HCT116 (cell line): ENCODE measurements at regions not wholly inside any gene's neighbourhood (a gene's known extent, or its start where the extent isn't known, plus 50 kb on each side); places are given as distances from the start of the nearest gene placed in this dataset.

Experiments
- ATAC-seq: fragments of 200-7000 bp; cut with Tn5 transposase; 2 replicates; pipeline ENCODE4 v1.9.1; 2020; ENCODE audit warnings: mild to moderate bottlenecking, moderate library complexity
- BruUV-seq: library from RNA; stranded (reverse); fragments of 400-500 nt; replicated peaks from 2 replicates; lab custom pipeline; 2021; lab: Mats Ljungman, UMichigan
- CTCF ChIA-PET: fragments of 300-600 bp; sonication (Branson Sonifier 250); formaldehyde crosslinking; loops from one replicate; lab custom pipeline; 2021; ENCODE audit warnings: antibody characterized with exemption; lab: Charles Lee
- POLR2A ChIA-PET: fragments of 300-600, 350-600 bp; sonication (Branson Sonifier 250); formaldehyde crosslinking; loops from one replicate; lab custom pipeline; 2021; ENCODE audit warnings: antibody characterized with exemption; lab: Charles Lee
- RAD21 ChIA-PET, 2 experiments: fragments of 300-600 bp; sonication (Branson Sonifier 250); formaldehyde crosslinking; loops; one replicate each; lab custom pipeline; 2023; ENCODE audit warnings: low total read pairs in 2 of 2; ENCODE audit not compliant: uncharacterized antibody in 2 of 2, unreplicated experiment in 2 of 2, low non-redundant PET in 1 of 2; lab: Charles Lee
- DNase-seq: peaks from one replicate; pipeline ENCODE4 v3.0.0-alpha.2; 2010; ENCODE audit warnings: low read depth, low spot score
- H2AFZ ChIP-seq: fragments of 200-600 bp; shearing (Covaris generic), sonication (generic); 2 replicates; pipeline ENCODE4 v1.6.1; 2017; ENCODE audit warnings: low read depth, mixed run types, mixed read lengths, antibody characterized with exemption, low read length; ENCODE audit not compliant: poor library complexity, severe bottlenecking
- H3K27ac ChIP-seq: 2 replicates; pipeline ENCODE4 v1.5.1; 2012; ENCODE audit warnings: low read depth, low read length
- H3K27me3 ChIP-seq: fragments of 200-600 bp; sonication (generic); 2 replicates; pipeline ENCODE4 v1.6.1; 2016; ENCODE audit warnings: mixed run types, low read length, mixed read lengths; ENCODE audit not compliant: insufficient read depth
- H3K36me3 ChIP-seq, 2 experiments: fragments of 200-500 bp in 1 of 2; fragments of 200-600 bp in 1 of 2; sonication (Bioruptor generic) in 1 of 2; sonication (generic) in 1 of 2; 2 replicates each; pipeline versions ENCODE4 v1.5.1 to v1.6.1; 2014 to 2016; ENCODE audit warnings: low read length in 2 of 2, inconsistent platforms in 1 of 2, mixed read lengths in 1 of 2, mixed run types in 1 of 2; ENCODE audit not compliant: insufficient read depth in 2 of 2, control insufficient read depth in 1 of 2
- H3K4me1 ChIP-seq, 2 experiments: fragments of 200-600 bp in 1 of 2; sonication (generic) in 1 of 2; 2 replicates each; pipeline versions ENCODE4 v1.5.1 to v1.6.1; 2012 to 2017; ENCODE audit warnings: low read length in 2 of 2, inconsistent platforms in 1 of 2, mild to moderate bottlenecking in 1 of 2, mixed read lengths in 1 of 2, mixed run types in 1 of 2, moderate library complexity in 1 of 2; ENCODE audit not compliant: insufficient read depth in 2 of 2, control insufficient read depth in 1 of 2
- H3K4me2 ChIP-seq: fragments of 200-600 bp; sonication (generic); 2 replicates; pipeline ENCODE4 v1.6.1; 2017; ENCODE audit warnings: mixed run types, low read length, mixed read lengths
- H3K4me3 ChIP-seq, 2 experiments: fragments of 200-600 bp in 1 of 2; sonication (generic) in 1 of 2; replicated peaks in 1 of 2; 2 replicates each; pipeline ENCODE4 v1.5.1; 2011 to 2016; ENCODE audit warnings: low read length in 2 of 2, control low read depth in 1 of 2, low read depth in 1 of 2, mild to moderate bottlenecking in 1 of 2, mixed read lengths in 1 of 2, mixed run types in 1 of 2
- H3K79me2 ChIP-seq: fragments of 200-600 bp; sonication (generic); 2 replicates; pipeline ENCODE4 v1.6.1; 2017; ENCODE audit warnings: mild to moderate bottlenecking, mixed run types, low read length, moderate library complexity, mixed read lengths; ENCODE audit not compliant: insufficient read depth
- H3K9ac ChIP-seq: fragments of 200-600 bp; sonication (generic); 2 replicates; pipeline ENCODE4 v1.6.1; 2016; ENCODE audit warnings: low read length, mixed read lengths
- H3K9me2 ChIP-seq: fragments of 200-600 bp; sonication (generic), shearing (Covaris generic); 2 replicates; pipeline ENCODE4 v1.6.1; 2017; ENCODE audit warnings: mixed run types, mild to moderate bottlenecking, moderate library complexity; ENCODE audit not compliant: insufficient read depth
- H3K9me3 ChIP-seq, 2 experiments: fragments of 200-500 bp in 1 of 2; fragments of 200-600 bp in 1 of 2; sonication (Bioruptor generic) in 1 of 2; sonication (generic) in 1 of 2; 2 replicates each; pipeline ENCODE4 v1.6.1; 2014 to 2017; ENCODE audit warnings: low read length in 2 of 2, mixed read lengths in 2 of 2, inconsistent platforms in 1 of 2, low read depth in 1 of 2, mild to moderate bottlenecking in 1 of 2, mixed run types in 1 of 2, moderate library complexity in 1 of 2; ENCODE audit not compliant: control insufficient read depth in 1 of 2, insufficient read depth in 1 of 2
- H4K20me1 ChIP-seq: fragments of 200-600 bp; sonication (generic), shearing (Covaris generic); 2 replicates; pipeline ENCODE4 v1.6.1; 2017; ENCODE audit warnings: mixed run types, mild to moderate bottlenecking, moderate library complexity; ENCODE audit not compliant: insufficient read depth
- ATF3 ChIP-seq: IDR thresholded peaks from 2 replicates; pipeline ENCODE4 v1.6.1; 2012
- CBX3 ChIP-seq: IDR thresholded peaks from 2 replicates; pipeline ENCODE4 v1.6.1; 2012; ENCODE audit warnings: low read depth
- CEBPB ChIP-seq: IDR thresholded peaks from 2 replicates; pipeline ENCODE4 v1.6.1; 2012; ENCODE audit warnings: low read depth
- EGR1 ChIP-seq: IDR thresholded peaks from 2 replicates; pipeline ENCODE4 v1.6.1; 2012; ENCODE audit warnings: low read depth
- EZH2phosphoT487 ChIP-seq: fragments of 200-600 bp; IDR thresholded peaks from 2 replicates; pipeline ENCODE4 v1.6.1; 2018; ENCODE audit warnings: antibody characterized with exemption, borderline replicate concordance
- FOSL1 ChIP-seq: IDR thresholded peaks from 2 replicates; pipeline ENCODE4 v1.6.1; 2012; ENCODE audit warnings: low read depth
- RAD21 ChIP-seq: IDR thresholded peaks from 2 replicates; pipeline ENCODE4 v1.6.1; 2012; ENCODE audit warnings: low read depth, mild to moderate bottlenecking
- SRF ChIP-seq: IDR thresholded peaks from 2 replicates; pipeline ENCODE4 v1.6.1; 2012; ENCODE audit warnings: low read depth
- YY1 ChIP-seq: IDR thresholded peaks from 2 replicates; pipeline ENCODE4 v1.6.1; 2011; ENCODE audit warnings: low read length, low read depth, moderate library complexity, mild to moderate bottlenecking; ENCODE audit not compliant: insufficient replicate concordance; ENCODE audit errors: extremely low read depth
- ZFX ChIP-seq: fragments of 450-650 bp; IDR thresholded peaks from 2 replicates; pipeline ENCODE4 v1.6.1; 2017
- ZNF274 ChIP-seq: fragments of 200-500 bp; sonication (Bioruptor generic); IDR thresholded peaks from 2 replicates; pipeline ENCODE4 v1.6.1; 2014; ENCODE audit warnings: mild to moderate bottlenecking, low read depth, low read length, inconsistent platforms
- intact Hi-C: fragments of 100-400 bp; cut with micrococcal nuclease; formaldehyde crosslinking; loops from 2 replicates; pipeline ENCODE4 v1.10.0; 2022

GRCh38 chr4:60911127-60911526, 289.0 kb upstream of the ADGRL3 start:
- H3K4me3 ChIP-seq: no peak overlapping the region
- peaks cover 3 to 35% of the 10 kb centered on the region in 2 experiments; a peak in 2 of 4 replicates for H3K9me3 ChIP-seq
- intact Hi-C loops: no loop called here

GRCh38 chr4:60913002-60913401, 287.1 kb upstream of the ADGRL3 start:
- Histone ChIP-seq H3K36me3 (no peaks in the 10 kb centered on the region), H3K4me2 (no peak overlapping the region), H3K27ac (no peak overlapping the region), H4K20me1 (no peaks in the 10 kb centered on the region), H2AFZ (no peak overlapping the region), H3K27me3 (no peaks in the 10 kb centered on the region), H3K9me2 (no peaks in the 10 kb centered on the region), H3K9ac (no peak overlapping the region), H3K79me2 (no peaks in the 10 kb centered on the region), H3K4me3 (no peak overlapping the region), H3K9me3 (peaks cover 0 to 23% of the 10 kb centered on the region in 2 experiments; a peak in 2 of 4 replicates), H3K4me1 (no peaks in the 10 kb centered on the region; a peak in 1 of 4 replicates)
- no peak for DNase-seq
- BruUV-seq: no TSS peak
- no peak for ATAC-seq
- POLR2A ChIA-PET: no interaction called here
- RAD21 ChIA-PET: no interaction called here
- no peak for TF ChIP-seq CEBPB
- TF ChIP-seq EGR1: no peak
- CTCF ChIA-PET: no interaction called here
- intact Hi-C loops: no loop called here

More at GRCh38 chr4:60911127-60911526, 289.0 kb upstream of the ADGRL3 start:
- POLR2A ChIA-PET: no interaction called here
- Histone ChIP-seq H3K27ac (no peak overlapping the region), H3K9me2 (no peaks in the 10 kb centered on the region), H3K4me2 (no peak overlapping the region), H4K20me1 (no peaks in the 10 kb centered on the region), H3K4me1 (no peaks in the 10 kb centered on the region; a peak in 1 of 4 replicates), H3K79me2 (no peaks in the 10 kb centered on the region), H3K36me3 (no peaks in the 10 kb centered on the region), H2AFZ (no peak overlapping the region), H3K27me3 (no peaks in the 10 kb centered on the region), H3K9ac (no peak overlapping the region)
- BruUV-seq: no TSS peak
- ATAC-seq: no peak
- CTCF ChIA-PET: no interaction called here
- RAD21 ChIA-PET: no interaction called here
- DNase-seq: no peak
- no peak for TF ChIP-seq FOSL1
- TF ChIP-seq CEBPB: no peak
- TF ChIP-seq SRF: no peak
- TF ChIP-seq CBX3: no peak
- TF ChIP-seq EGR1: no peak
- no peak for TF ChIP-seq ZFX
- no peak for TF ChIP-seq RAD21
- TF ChIP-seq YY1: no peak
- TF ChIP-seq ATF3: no peak
- no peak for TF ChIP-seq EZH2phosphoT487
- no peak for TF ChIP-seq ZNF274
